Ureter (tissue), 1 donor: ENCODE measurements at regions not wholly inside any gene's neighbourhood (a gene's known extent, or its start where the extent isn't known, plus 50 kb on each side); places are given as distances from the start of the nearest gene placed in this dataset.
"Not testable (repeated sequence)": the region's sequence is repeated elsewhere in the genome, so short reads cannot be mapped to it uniquely, and the experiment has no call there.

Source experiments
- DNase-seq: peaks from one replicate; pipeline ENCODE4 v3.0.0-alpha.2; 2020; ENCODE audit warnings: low spot score
- donor health status: DM: yes; HTN: yes; CAD: no.

- not testable (repeated sequence) for DNase-seq
Observed at GRCh38 chr1:242912855-242913254, 342.2 kb downstream of the CEP170 start.

DNA sequence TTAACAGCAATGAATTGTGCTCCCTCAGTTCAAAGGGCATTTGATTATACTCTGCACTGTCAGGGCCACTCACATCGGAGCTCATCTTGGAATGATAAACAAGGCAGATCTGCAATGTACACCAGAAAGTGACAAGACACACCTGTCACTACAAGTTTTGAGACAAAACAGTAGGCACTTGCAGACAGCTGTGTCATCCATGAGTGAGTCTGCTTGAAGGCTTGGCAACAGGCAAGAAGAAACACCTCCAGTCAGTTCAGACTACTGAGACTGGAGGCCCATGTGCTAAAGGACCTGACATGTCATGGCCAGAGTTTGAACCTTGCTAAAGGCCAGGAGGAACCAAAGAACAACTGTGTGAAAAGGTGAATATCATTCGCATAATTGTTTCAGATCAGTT lies 354.5 kb downstream of the CEP170 start:
- not testable (repeated sequence) for DNase-seq

- no peak for DNase-seq
Observed at GRCh38 chr1:242890192-242890741, 364.8 kb downstream of the CEP170 start.

GRCh38 chr1:242886137-242886536 lies 361.6 kb upstream of the PLD5 start:
- no peak for DNase-seq

DNA sequence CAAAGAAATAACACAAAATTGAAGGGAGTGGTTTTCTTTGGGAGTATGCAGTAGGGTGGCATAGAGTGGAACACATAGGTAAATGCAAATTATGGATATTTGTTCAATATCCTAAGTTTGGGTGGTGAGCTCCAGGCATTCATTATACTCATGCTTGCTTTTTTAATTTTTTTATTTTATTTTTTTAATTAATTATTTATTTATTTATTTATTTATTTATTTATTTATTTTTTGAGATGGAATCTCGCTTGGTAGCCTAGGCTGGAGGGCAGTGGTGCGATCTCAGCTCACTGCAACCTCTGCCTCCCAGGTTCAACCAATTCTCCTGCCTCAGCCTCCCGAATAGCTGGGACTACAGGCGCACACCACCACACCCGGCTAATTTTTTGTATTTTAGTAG lies 355.5 kb upstream of the PLD5 start:
- not testable (repeated sequence) for DNase-seq

GRCh38 chr1:242877743-242878142 lies 353.2 kb upstream of the PLD5 start:
- DNase-seq: no peak

- no peak for DNase-seq
Observed at GRCh38 chr1:242877229-242877628, 352.7 kb upstream of the PLD5 start.

DNA sequence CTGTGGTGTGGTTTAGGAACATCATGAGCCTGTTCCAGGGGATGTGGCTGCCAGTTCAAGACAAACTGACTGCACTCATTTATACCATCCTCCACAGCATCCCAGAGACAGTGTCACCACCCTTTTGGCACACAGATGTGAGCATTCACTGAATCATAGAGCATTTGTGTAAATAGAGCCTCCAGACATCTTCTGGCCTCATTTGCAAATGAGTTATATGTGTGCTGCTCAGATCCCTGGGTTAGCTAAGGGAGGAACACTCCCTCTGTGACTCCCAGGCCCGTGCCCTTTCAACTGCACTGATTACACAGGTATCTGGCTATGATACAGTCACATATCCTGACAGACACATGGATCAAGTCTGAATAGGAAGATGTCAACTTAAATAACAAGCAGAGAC lies 351.5 kb upstream of the PLD5 start:
- DNase-seq: no peak

- DNase-seq: no peak
Observed at GRCh38 chr1:242873661-242874060, 349.2 kb upstream of the PLD5 start.

DNA sequence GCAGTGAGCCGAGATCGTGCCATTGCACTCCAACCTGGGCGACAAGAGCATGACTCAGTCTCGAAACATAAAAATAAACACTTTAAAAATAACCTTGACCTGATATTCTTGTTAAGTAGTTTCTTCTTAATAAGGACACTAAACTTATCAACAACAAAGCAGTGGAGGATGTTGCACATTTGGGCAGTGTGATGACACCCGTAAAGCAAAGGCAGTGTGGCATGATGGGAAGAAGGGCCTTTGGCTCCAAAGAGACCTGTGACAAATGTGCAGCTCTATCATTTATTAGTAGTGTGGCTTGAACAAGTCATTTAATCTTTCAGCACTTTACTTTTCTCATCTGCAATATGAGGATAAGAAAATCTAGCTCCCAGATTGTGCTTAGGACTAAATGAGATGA lies 348.0 kb upstream of the PLD5 start:
- DNase-seq: no peak

DNA sequence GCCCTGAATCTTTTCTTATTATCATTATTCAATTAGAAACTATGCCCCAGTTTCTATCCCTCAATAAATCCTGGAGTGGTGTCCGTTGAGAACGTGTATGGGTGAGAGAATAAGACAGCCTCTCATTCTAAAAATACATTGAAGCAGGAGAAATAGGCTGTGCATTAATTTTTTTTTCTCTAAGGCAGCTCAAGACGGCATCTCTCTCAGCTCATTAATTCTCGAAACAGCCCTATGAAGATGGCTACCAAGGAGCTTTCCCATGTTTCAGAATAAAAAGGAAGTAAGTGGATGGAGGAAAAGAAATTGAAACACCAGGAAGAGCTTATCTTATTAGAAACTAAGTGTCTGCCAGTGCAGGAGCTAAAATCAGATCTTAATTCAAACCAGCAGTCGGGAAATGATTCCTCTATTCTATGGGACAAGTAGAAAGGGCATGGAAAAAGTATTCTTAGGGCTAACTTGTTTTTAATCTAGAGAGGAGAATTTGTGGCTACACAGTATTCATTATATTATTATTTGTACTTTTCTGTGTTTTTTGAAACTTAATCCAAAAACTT lies 347.1 kb upstream of the PLD5 start:
- DNase-seq: no peak

GRCh38 chr1:242870966-242871365 lies 346.5 kb upstream of the PLD5 start:
- no peak for DNase-seq

GRCh38 chr1:242856289-242856688 lies 331.8 kb upstream of the PLD5 start:
- DNase-seq: no peak

DNA sequence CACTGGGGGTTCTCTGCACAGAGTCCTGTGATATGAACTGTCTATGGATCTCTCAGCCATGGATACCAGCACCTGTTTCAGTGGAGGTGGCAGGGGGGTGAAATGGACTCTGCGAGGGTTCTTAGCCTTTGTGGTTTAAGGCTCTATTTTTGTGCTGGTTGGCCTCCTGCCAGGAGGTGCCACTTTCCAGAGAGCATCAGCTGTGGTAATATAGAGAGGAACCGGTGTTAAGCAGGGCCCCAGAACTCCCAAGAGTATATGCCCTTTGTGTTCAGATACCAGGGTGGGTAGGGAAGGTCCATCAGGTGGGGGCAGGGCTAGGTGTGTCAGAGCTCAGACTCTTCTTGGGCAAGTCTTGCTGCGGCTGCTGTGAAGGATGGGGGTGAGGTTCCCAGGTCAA lies 330.0 kb upstream of the PLD5 start:
- DNase-seq: no peak

DNA sequence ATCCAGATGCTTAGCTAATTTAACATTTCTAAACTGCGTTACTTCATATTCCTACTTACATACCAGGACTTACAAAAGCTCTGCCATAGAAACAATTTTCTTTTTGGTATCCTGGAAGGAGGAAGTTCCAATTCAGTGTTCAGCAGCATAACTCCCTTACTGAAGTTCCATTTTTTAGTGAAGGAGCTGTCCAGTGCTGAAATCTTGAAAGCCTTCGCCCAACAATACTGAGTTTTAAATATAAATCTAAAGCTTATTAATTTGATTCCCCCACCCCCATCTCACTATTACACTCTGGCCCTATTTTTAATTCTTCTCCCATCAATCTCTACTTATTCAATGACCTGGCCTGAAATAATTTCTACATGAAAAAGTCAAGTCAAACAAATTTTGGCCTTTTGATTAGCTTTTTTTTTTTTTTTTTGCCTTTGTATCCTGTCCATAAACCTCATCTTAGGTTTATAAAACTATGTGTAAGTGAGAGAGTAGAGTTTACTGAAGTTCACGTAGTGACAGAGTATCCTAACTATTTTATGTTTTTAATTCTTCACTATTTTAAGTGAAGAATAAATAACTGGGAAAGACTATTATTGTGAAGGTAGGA lies 323.0 kb upstream of the PLD5 start:
- no peak for DNase-seq

DNA sequence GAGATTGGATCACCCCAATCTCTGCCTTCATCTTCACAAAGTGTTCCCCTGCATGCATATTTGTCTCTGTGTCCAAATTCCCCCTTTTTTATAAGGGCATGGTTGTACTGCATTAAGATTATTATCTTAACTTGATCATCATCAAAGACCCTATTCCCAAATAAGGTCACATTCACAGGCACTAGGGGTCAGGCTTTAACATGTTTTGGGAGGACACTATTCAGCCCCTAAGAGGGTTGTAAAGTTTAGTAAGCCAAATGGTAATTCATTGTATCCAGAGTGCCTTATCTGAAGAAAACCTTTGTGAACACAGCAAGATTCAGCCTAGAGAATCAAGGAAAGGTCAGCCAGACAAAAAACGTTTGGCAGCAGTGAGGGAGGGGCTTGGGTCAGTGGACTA lies 317.6 kb upstream of the PLD5 start:
- DNase-seq: no peak

GRCh38 chr1:242839101-242839500 lies 314.6 kb upstream of the PLD5 start:
- DNase-seq: no peak

GRCh38 chr1:242836423-242836822 lies 311.9 kb upstream of the PLD5 start:
- DNase-seq: no peak

GRCh38 chr1:242828828-242829227 lies 304.3 kb upstream of the PLD5 start:
- no peak for DNase-seq

- DNase-seq: no peak
Observed at GRCh38 chr1:242828199-242828598, 303.7 kb upstream of the PLD5 start.

GRCh38 chr1:242827538-242827937 lies 303.0 kb upstream of the PLD5 start:
- DNase-seq: no peak

DNA sequence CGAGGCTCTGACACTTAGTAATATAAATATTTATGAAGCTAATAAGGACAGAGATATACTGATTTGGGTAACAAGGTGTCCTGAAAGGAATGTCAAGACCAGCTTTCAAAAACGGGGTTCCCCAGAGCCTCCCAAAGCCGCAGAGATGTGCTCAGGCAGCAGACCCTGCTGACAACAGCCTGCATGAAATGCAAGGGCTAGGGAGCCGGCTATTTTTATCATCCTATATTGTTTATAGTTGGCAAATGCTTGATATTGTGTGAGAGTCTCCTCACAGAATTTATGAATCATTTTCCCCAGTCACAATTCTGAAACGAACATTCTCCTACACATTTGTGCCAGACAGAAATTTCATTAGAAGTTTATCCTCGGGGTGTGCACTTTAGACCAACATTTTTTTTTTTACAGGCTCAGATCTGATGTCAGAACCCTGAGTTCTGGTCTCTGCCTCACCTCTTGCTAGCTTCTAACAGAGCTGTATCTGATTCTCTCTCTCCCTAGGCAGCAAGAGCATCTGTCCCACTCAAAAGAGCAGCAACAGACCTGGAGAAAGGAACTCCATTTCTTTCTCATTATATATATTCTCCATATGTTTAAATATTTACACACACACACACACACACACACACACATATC lies 302.3 kb upstream of the PLD5 start:
- no peak for DNase-seq

- no peak for DNase-seq
Observed at GRCh38 chr1:242824435-242824834, 299.9 kb upstream of the PLD5 start.
